ENCODE measurements at regions not wholly inside any gene's neighbourhood (a gene's known extent, or its start where the extent isn't known, plus 50 kb on each side); places are given as distances from the start of the nearest gene placed in this dataset.

DNA sequence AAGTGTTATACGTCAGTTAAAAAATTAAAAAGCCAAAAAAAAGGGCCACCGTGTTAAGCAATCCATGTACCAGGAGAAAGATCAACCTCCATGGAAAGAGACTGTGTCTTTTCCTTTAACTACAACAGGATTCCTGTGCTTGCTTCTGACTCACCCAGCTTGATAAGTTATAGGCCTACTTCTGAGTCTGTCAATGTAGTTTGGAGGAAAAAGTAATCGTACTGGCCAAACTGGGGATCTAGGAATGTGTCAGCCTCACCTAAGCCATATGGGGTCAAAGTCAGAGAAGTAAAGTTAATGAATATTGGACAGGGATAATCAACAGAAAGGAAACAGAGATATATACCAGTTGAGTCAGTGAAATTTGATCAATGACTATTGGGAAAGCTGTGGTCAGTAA is 470.8 kb upstream of the SLIT2 start:
- TF ChIP-seq CTCF (IDR thresholded peaks at IDR 0.05 in 4 of 5, conservative IDR thresholded peaks at IDR 0.05 in 1 of 5) (no peak), POLR2A (IDR thresholded peaks at IDR 0.05) (no peak)

All from gastrocnemius medialis (tissue), 4 donors.